T-helper 2 cell treated with Interferon-gamma antibody and Interleukin-4, amounts not matched to agents 5 μg/mL and 100 μg/mL, for 36 hours (primary cell): ENCODE measurements at regions not wholly inside any gene's neighbourhood (a gene's known extent, or its start where the extent isn't known, plus 50 kb on each side); places are given as distances from the start of the nearest gene placed in this dataset.
"Not testable (repeated sequence)": the region's sequence is repeated elsewhere in the genome, so short reads cannot be mapped to it uniquely, and the experiment has no call there.

Source experiments
- DNase-seq: peaks from one replicate; pipeline ENCODE4 v3.0.0; 2021; ENCODE audit warnings: low spot score
- H3K27ac Mint-ChIP-seq: one replicate; pipeline ENCODE4 v1.8.0; 2021; ENCODE audit warnings: mild to moderate bottlenecking, mixed read lengths
- H3K27me3 Mint-ChIP-seq: one replicate; pipeline ENCODE4 v1.8.0; 2021; ENCODE audit warnings: low read depth, mixed read lengths
- H3K36me3 Mint-ChIP-seq: one replicate; pipeline ENCODE4 v1.8.0; 2021; ENCODE audit warnings: low read depth, mixed read lengths
- H3K4me1 Mint-ChIP-seq: one replicate; pipeline ENCODE4 v1.8.0; 2021; ENCODE audit warnings: low read depth, mixed read lengths
- H3K4me3 Mint-ChIP-seq: one replicate; pipeline ENCODE4 v1.8.0; 2022; ENCODE audit warnings: mild to moderate bottlenecking, moderate library complexity, mixed read lengths
- H3K9me3 Mint-ChIP-seq: one replicate; pipeline ENCODE4 v1.8.0; 2021; ENCODE audit warnings: mixed read lengths

DNA sequence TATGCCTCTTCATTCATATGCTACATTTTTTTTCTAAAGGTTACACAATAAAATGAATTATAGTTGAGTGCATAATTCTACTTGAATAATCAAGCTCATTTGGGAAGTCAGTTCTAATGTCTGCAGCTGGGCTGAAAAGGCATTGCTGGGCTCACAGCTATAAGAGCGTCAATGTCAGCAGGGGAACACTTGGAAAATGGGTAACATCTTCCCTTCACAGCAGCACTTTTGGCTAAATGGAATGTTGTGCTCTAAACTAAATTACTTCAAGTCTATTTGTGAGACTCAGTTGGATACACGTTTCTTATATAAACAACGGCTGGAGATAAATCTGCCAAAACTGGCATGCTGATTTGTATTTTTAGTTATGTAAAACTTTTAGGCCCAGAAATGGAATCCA lies 357.8 kb downstream of the TBL1XR1 start:
- Mint-ChIP-seq H3K27me3 (no peaks in the 10 kb centered on the region), H3K4me3 (no peak overlapping the region), H3K36me3 (no peaks in the 10 kb centered on the region), H3K9me3 (no peaks in the 10 kb centered on the region), H3K4me1 (no peaks in the 10 kb centered on the region), H3K27ac (no peak overlapping the region)
- no peak for DNase-seq

DNA sequence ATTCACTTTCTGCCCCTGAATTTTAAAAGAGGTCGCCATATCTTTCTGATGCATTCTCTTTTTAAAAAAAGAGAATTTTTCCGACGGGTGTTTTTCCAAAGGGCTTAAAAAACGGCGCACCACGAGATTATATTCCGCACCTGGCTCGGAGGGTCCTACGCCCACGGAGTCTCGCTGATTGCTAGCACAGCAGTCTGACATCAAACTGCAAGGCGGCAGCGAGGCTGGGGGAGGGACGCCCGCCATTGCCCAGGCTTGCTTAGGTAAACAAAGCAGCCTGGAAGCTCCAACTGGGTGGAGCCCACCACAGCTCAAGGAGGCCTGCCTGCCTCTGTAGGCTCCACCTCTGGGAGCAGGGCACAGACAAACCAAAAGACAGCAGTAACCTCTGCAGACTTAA lies 370.0 kb downstream of the TBL1XR1 start:
- not testable (repeated sequence) for H3K27ac Mint-ChIP-seq, H3K27me3 Mint-ChIP-seq, DNase-seq, H3K36me3 Mint-ChIP-seq, H3K4me3 Mint-ChIP-seq, H3K9me3 Mint-ChIP-seq, H3K4me1 Mint-ChIP-seq

DNA sequence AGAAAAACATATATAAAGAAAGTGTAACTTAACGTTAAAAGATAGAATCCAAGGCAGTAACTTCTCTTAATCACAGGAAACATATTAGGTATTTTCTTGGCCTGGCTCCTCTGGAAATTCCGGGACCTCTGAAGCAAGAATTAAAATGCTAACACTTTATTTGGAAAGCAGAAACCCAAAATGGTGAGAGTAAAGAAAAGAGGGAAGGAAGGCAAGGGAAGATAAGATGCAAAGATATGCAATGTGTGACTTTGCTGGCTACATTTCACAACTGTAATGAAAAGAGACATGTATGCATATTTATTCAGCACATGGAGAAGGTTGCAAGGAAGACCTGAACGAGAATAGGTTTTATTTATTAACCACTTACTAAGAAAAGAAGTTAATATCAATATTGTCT lies 372.5 kb downstream of the TBL1XR1 start:
- no peak overlapping the region for H3K4me3 Mint-ChIP-seq
- no peaks in the 10 kb centered on the region for H3K27me3 Mint-ChIP-seq
- no peak overlapping the region for H3K27ac Mint-ChIP-seq
- DNase-seq, result no peak
- H3K9me3 Mint-ChIP-seq, result no peaks in the 10 kb centered on the region
- H3K4me1 Mint-ChIP-seq, result no peaks in the 10 kb centered on the region
- H3K36me3 Mint-ChIP-seq, result no peaks in the 10 kb centered on the region

DNA sequence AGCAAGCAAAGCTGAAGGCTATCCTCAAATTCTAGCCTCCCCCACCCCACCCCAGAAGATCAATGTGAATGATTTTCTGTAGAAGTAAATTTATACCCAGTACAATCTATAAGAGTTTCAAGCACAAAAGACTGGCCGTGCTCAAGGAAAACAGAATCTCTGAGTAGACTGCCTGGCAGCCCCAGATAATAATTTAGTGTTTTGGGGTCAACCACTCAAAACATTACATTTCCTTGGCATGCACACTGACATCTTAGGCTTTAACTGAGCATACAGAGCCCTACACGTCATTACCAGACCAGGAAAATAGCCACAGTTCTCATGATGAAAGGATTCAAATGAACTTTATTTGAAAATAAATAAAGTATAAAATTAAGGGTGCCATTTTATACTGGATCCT lies 376.5 kb downstream of the TBL1XR1 start:
- H3K4me3 Mint-ChIP-seq, result no peak overlapping the region
- no peak for DNase-seq
- no peaks in the 10 kb centered on the region for H3K9me3 Mint-ChIP-seq
- no peaks in the 10 kb centered on the region for H3K4me1 Mint-ChIP-seq
- no peaks in the 10 kb centered on the region for H3K36me3 Mint-ChIP-seq
- no peak overlapping the region for H3K27ac Mint-ChIP-seq
- H3K27me3 Mint-ChIP-seq, result no peaks in the 10 kb centered on the region

DNA sequence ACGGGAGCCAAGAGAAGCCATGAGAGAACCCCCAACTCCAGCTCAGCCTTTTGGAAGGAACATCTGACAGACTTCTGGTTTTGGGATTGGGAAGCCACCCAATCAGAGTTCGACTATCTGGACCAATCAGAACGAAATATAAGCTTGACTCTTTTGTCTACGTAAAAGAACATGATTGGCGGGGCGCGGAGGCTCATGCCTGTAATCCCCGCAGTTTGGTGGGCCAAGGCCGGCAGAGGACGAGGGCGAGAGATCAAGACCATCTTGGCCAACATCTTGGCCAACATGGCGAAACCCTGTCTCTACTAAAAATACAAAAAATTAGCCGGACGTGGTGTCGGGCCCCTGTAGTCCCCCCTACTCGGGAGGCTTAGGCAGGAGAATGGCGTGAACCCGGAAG lies 380.3 kb downstream of the TBL1XR1 start:
- H3K9me3 Mint-ChIP-seq, result no peaks in the 10 kb centered on the region
- no peak overlapping the region for H3K27ac Mint-ChIP-seq
- H3K36me3 Mint-ChIP-seq, result no peaks in the 10 kb centered on the region
- no peak for DNase-seq
- no peaks in the 10 kb centered on the region for H3K4me1 Mint-ChIP-seq
- H3K4me3 Mint-ChIP-seq, result no peak overlapping the region
- H3K27me3 Mint-ChIP-seq, result no peaks in the 10 kb centered on the region

DNA sequence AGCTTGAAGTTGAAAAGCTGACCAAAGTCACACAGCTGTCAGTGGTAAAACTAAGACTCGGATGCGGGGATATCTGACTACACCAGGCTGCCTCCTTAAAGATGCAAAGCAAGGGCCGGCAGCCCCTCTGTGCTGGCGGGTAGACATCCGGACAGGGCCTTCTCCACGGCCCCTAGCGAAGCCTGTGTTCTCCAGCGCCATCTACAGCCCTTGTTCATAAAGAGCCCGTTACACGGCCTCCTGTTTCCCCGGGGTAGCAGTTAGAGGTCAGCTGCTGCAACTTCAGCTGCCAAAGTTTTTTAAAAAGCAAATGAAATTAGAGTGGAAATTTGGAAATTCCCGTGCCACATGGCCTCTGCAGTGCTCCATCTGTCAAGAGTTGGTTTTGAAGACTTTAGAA lies 383.0 kb downstream of the TBL1XR1 start:
- no peaks in the 10 kb centered on the region for H3K9me3 Mint-ChIP-seq
- H3K4me3 Mint-ChIP-seq, result no peak overlapping the region
- no peaks in the 10 kb centered on the region for H3K27me3 Mint-ChIP-seq
- H3K27ac Mint-ChIP-seq, result no peak overlapping the region
- DNase-seq, result peak; percentile 6
- H3K36me3 Mint-ChIP-seq, result no peaks in the 10 kb centered on the region
- H3K4me1 Mint-ChIP-seq, result no peaks in the 10 kb centered on the region

DNA sequence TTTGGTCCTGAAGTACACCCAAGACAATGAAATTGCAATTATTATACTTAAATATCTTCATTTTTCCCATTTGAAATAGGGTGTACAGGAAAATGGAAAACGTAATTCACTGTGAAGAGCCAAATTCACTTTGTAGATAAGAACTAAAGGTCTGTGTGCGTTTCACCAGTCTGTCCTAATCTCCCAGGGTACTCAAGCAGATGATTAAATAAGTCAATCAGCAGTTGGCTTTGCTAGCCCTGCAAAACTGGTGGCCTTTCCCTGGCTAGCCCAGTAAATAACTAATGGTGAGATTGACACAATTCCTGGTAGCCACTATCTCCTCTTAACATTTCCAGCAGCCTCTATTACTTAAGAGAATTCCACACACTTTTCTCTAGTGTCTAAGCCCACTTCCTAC lies 389.3 kb downstream of the TBL1XR1 start:
- Mint-ChIP-seq H3K4me1 (no peaks in the 10 kb centered on the region), H3K27ac (no peak overlapping the region), H3K4me3 (no peak overlapping the region), H3K27me3 (no peaks in the 10 kb centered on the region), H3K9me3 (no peaks in the 10 kb centered on the region), H3K36me3 (no peaks in the 10 kb centered on the region)
- no peak for DNase-seq

DNA sequence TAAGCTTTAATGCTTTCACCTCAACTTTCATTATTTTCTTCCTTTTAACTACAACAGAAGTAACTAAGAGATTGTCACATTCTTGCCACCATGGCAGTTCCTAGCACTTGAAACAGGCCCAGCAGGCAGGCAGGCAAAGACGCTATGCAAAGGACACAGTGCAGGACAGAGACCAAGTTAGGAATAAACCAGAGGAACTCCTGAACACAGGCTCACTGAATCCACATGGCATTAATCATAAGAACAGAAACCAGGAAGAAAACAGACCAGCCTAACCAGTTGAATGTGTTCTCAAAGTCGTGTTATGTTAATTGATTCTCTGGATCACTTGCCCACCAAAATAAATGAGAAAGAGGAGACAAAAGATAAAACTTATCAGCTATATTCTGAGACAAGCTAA lies 397.6 kb downstream of the TBL1XR1 start:
- Mint-ChIP-seq H3K9me3 (no peaks in the 10 kb centered on the region), H3K27me3 (no peaks in the 10 kb centered on the region), H3K4me3 (no peak overlapping the region), H3K36me3 (no peaks in the 10 kb centered on the region), H3K27ac (no peak overlapping the region), H3K4me1 (no peaks in the 10 kb centered on the region)
- no peak for DNase-seq

DNA sequence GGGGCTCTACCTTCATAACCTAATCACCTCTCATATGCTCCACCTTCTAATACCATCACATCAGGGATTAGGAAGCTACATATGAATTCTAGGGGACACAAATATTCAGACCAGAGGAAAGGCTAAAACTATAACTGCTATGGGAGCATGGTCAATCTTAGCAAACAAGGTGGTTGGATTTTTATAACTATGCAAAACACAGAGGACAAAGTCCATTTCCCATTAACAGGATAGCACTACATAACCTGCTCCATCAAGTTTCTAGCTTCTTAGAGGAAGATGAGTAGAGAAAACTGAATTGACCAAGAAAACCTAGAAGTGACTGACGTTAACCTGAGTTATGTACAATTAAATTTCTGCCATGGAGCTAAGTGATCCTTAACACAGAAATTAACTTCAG lies 398.6 kb downstream of the TBL1XR1 start:
- H3K4me1 Mint-ChIP-seq, result no peaks in the 10 kb centered on the region
- H3K9me3 Mint-ChIP-seq, result no peaks in the 10 kb centered on the region
- no peak for DNase-seq
- no peaks in the 10 kb centered on the region for H3K27me3 Mint-ChIP-seq
- H3K36me3 Mint-ChIP-seq, result no peaks in the 10 kb centered on the region
- H3K27ac Mint-ChIP-seq, result no peak overlapping the region
- no peak overlapping the region for H3K4me3 Mint-ChIP-seq

DNA sequence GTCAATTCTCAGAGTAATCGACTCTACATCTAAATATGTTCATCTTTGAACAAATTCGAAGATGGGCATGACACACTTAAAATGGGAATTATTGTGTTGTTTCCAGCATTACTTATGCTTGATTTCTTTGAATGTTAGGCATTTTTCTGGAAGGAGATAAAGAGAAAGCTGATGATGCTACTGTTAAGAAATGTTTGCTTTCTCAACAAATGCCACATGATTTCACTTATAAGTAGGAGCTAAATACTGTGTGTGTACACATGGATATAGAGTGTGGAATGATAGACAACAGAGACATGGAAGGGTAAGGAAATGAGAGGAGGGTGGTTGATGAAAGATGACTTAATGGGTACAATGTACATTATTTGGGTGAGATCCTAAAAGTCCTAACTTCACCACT lies 400.9 kb downstream of the TBL1XR1 start:
- Mint-ChIP-seq H3K9me3 (no peaks in the 10 kb centered on the region), H3K4me3 (no peak overlapping the region), H3K36me3 (no peaks in the 10 kb centered on the region), H3K4me1 (no peaks in the 10 kb centered on the region), H3K27ac (no peak overlapping the region), H3K27me3 (no peaks in the 10 kb centered on the region)
- no peak for DNase-seq

DNA sequence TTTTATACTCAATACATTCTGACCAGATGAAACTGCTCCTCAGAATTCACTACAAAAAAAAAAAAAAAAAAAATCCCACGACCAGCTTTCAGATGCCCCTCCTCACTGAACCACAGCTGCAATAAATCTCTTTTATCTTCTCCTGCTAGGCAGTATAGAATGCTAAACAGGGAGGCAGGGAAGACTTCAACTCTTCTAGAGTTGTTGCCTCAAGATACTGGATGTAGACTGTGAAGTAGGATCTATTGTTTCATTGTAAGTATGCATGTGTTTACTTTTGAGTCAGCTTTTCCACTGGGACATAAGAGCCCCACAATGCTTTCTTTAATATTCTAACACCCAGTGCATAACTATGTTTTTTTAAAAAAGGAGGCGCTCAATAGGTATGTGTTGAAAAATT lies 401.4 kb downstream of the TBL1XR1 start:
- H3K27me3 Mint-ChIP-seq, result no peaks in the 10 kb centered on the region
- no peaks in the 10 kb centered on the region for H3K4me1 Mint-ChIP-seq
- no peak overlapping the region for H3K27ac Mint-ChIP-seq
- H3K36me3 Mint-ChIP-seq, result no peaks in the 10 kb centered on the region
- DNase-seq, result no peak
- H3K9me3 Mint-ChIP-seq, result no peaks in the 10 kb centered on the region
- no peak overlapping the region for H3K4me3 Mint-ChIP-seq

DNA sequence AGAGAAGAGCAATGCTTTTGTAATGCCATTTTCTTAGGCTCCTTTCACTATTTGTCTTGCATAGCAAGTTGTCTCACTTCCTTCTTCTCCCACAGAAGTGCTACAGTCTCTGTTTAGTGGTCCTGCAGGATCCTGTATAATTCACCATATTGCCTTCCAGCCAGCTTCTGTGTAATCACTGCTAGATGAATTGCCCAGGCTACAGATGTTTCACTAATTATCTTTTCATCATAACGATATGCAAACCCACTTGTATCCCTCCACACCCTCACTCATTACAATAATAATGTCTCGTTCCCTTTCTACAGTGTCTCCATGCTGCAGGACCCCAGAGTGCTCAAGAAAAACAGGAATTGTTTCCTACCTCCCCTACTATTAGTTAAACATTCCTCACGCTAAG lies 402.9 kb downstream of the TBL1XR1 start:
- Mint-ChIP-seq H3K9me3 (no peaks in the 10 kb centered on the region), H3K4me3 (no peak overlapping the region), H3K36me3 (no peaks in the 10 kb centered on the region), H3K27ac (no peak overlapping the region), H3K4me1 (no peaks in the 10 kb centered on the region), H3K27me3 (no peaks in the 10 kb centered on the region)
- no peak for DNase-seq

DNA sequence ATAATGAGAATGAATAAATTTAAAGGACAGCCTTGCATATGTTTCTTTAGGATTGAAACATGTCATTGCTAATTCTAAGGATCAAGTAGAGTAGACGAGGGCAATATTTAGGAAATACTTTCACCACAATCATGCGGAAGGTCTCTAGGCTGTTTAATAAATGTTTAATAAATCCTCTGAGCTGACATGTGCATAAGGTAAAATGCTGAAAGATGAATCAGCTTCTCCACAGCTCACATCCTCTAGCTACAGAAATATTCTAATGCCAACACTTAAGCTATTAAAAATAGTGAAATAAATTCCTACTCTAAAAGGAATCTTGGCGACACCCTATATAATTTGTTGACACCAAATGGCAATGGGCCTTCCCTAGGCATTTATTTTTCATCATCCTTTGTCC lies 407.3 kb downstream of the TBL1XR1 start:
- Mint-ChIP-seq H3K9me3 (no peaks in the 10 kb centered on the region), H3K4me1 (no peaks in the 10 kb centered on the region), H3K36me3 (no peaks in the 10 kb centered on the region), H3K27me3 (no peaks in the 10 kb centered on the region), H3K27ac (no peak overlapping the region), H3K4me3 (no peak overlapping the region)
- DNase-seq, result no peak

DNA sequence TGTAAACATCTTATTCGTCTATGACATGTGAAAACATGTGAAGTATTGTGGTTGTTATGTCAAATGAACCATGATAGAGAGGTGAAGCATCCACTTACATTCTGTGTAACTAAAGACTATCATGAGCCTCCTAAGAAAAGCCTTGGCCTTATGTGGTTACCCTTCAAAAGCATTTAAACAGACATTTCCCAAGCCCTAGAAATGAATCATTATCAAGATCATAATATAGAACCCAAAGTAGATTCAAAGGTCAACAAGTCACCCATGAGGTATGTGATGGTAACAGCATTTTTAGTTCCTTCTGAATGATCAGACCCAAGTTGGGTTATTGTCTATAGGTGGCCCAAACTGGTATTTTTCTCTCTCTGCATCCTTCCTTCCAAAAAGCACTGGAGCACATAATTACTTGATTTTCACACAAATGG lies 408.0 kb downstream of the TBL1XR1 start:
- H3K9me3 Mint-ChIP-seq, result no peaks in the 10 kb centered on the region
- H3K4me3 Mint-ChIP-seq, result no peak overlapping the region
- H3K27ac Mint-ChIP-seq, result no peak overlapping the region
- no peaks in the 10 kb centered on the region for H3K27me3 Mint-ChIP-seq
- H3K4me1 Mint-ChIP-seq, result no peaks in the 10 kb centered on the region
- no peak for DNase-seq
- no peaks in the 10 kb centered on the region for H3K36me3 Mint-ChIP-seq

DNA sequence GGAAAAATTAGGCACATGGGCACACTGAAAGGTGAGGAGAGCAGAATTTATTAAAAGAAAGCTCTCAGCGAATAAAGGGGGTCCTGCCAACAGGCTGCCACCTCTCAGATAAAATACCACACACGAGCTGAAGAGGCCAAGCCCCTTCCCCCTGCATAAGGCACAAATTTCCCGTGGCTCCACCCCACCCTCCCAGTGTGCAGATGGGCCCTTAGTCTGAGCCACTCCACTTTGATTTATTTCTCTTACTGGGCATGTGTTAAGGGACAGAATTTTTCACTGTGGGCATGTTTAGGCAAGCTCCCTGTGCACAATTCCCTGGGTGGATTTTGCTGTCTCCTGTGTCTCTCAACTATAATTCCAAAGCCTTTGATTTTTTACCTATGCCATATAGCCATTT lies 409.8 kb downstream of the TBL1XR1 start:
- Mint-ChIP-seq H3K27ac (no peak overlapping the region), H3K9me3 (no peaks in the 10 kb centered on the region), H3K4me3 (no peak overlapping the region), H3K4me1 (no peaks in the 10 kb centered on the region), H3K27me3 (no peaks in the 10 kb centered on the region), H3K36me3 (no peaks in the 10 kb centered on the region)
- no peak for DNase-seq

DNA sequence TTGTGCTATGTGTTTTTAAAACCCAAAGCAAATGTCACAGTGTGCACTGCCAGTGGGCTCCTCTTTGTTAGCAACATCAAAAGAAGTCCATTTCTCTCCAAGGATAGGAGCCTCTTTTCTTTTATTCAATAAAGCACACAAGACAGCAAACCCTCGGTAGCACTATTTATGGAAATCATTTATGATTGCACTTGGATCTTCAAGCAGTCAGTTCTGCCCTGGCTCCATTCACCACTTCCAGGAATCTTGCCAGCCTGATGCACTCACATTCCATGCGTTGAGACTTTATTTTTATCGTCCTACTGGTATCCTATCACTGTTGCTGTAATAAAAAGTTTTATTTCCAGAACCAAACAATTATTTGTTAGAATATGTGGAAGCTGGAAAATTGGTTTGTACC lies 412.1 kb downstream of the TBL1XR1 start:
- Mint-ChIP-seq H3K27ac (no peak overlapping the region), H3K27me3 (no peaks in the 10 kb centered on the region), H3K4me3 (no peak overlapping the region), H3K9me3 (no peaks in the 10 kb centered on the region), H3K4me1 (no peaks in the 10 kb centered on the region), H3K36me3 (no peaks in the 10 kb centered on the region)
- no peak for DNase-seq
